ENCODE measurements at regions not wholly inside any gene's neighbourhood (a gene's known extent, or its start where the extent isn't known, plus 50 kb on each side); places are given as distances from the start of the nearest gene placed in this dataset.

DNA sequence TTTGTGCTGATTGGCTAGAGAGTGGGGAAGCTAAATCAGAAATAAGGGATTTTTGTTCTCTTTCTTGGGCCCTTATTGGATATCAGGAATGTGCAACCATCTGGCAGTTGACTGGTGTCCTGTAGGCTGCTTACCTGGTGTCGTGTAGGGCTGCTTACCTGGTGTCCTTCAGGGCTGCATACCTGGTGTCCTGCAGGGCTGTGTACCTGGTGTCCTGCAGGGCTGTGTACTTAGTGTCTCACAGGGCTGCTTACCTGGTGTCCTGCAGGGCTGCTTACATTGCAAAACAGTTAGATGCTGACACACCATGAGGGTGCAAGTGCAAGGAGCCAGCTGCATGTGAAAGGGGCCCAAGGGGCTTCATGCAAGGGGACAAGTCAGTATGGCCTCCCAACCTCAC is 249.3 kb downstream of the ICE1 start:
- Histone ChIP-seq H3K27ac (ENCODE audit: low read length) (no peak overlapping the region), H3K9me3 (ENCODE audit: control insufficient read depth, low read depth, low read length) (no peaks in the 10 kb centered on the region), H3K36me3 (ENCODE audit: control insufficient read depth, low read depth, low read length) (no peaks in the 10 kb centered on the region), H3K4me3 (ENCODE audit: low read length) (no peak overlapping the region), H3K27me3 (ENCODE audit: control insufficient read depth, insufficient read depth, low read length) (no peaks in the 10 kb centered on the region), H3K4me1 (ENCODE audit: control insufficient read depth, low read depth, low read length) (peaks cover 10% of the 10 kb centered on the region), H3K9ac (ENCODE audit: low read length) (no peak overlapping the region)

DNA sequence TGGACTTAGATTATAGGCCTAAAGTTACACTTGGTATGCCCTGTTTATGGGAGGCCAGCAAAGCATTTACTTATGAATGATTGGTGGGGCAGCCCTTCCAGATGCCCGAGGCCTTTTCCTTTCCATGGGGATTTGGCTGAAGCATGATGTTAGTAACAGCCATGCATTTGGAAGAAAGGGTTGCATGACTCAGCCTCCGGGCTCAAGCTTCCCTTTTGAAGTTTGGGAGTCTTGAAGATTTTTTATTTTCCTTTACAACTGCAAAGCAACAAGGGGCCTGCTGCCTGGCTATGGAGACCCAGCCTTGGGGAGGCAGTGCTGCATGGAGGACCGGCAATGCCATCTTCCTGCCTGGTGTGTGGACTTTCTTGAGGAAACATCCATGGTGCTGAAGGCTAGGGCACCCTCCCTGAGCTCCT is 244.7 kb downstream of the ICE1 start:
- Histone ChIP-seq H3K27me3 (ENCODE audit: control insufficient read depth, insufficient read depth, low read length) (no peaks in the 10 kb centered on the region), H3K27ac (ENCODE audit: low read length) (no peak overlapping the region), H3K4me3 (ENCODE audit: low read length) (no peak overlapping the region), H3K9ac (ENCODE audit: low read length) (no peak overlapping the region), H3K9me3 (ENCODE audit: control insufficient read depth, low read depth, low read length) (no peaks in the 10 kb centered on the region), H3K36me3 (ENCODE audit: control insufficient read depth, low read depth, low read length) (no peaks in the 10 kb centered on the region), H3K4me1 (ENCODE audit: control insufficient read depth, low read depth, low read length) (peaks cover 8% of the 10 kb centered on the region)

- Histone ChIP-seq H3K9me3 (ENCODE audit: control insufficient read depth, low read depth, low read length) (no peaks in the 10 kb centered on the region), H3K36me3 (ENCODE audit: control insufficient read depth, low read depth, low read length) (no peaks in the 10 kb centered on the region), H3K27ac (ENCODE audit: low read length) (no peak overlapping the region), H3K9ac (ENCODE audit: low read length) (no peak overlapping the region), H3K27me3 (ENCODE audit: control insufficient read depth, insufficient read depth, low read length) (no peaks in the 10 kb centered on the region), H3K4me3 (ENCODE audit: low read length) (no peak overlapping the region), H3K4me1 (ENCODE audit: control insufficient read depth, low read depth, low read length) (peaks cover under 1% of the 10 kb centered on the region)
Measured at GRCh38 chr5:5666369-5666768, 243.9 kb downstream of the ICE1 start.

DNA sequence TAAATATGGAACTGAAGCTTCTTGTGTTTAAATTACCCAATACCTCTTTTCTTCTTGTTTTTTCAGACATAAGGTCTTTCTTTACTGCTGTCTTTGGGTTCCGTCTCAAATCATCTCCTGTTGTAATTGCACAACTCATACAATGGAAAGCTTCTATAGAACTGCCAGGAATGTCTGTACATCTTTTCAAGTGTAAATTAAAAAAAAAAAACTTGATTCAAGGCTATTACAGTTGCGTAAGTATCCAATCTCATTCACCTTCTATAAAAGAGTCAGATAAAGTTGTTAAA is 243.5 kb downstream of the ICE1 start:
- H3K4me1 ChIP-seq (ENCODE audit: control insufficient read depth, low read depth, low read length): no peaks in the 10 kb centered on the region
- H3K27me3 ChIP-seq (ENCODE audit: control insufficient read depth, insufficient read depth, low read length): no peaks in the 10 kb centered on the region
- H3K4me3 ChIP-seq (ENCODE audit: low read length): no peak overlapping the region
- no peak overlapping the region for H3K27ac ChIP-seq (ENCODE audit: low read length)
- H3K9ac ChIP-seq (ENCODE audit: low read length): no peak overlapping the region
- H3K36me3 ChIP-seq (ENCODE audit: control insufficient read depth, low read depth, low read length): no peaks in the 10 kb centered on the region
- H3K9me3 ChIP-seq (ENCODE audit: control insufficient read depth, low read depth, low read length): no peaks in the 10 kb centered on the region

DNA sequence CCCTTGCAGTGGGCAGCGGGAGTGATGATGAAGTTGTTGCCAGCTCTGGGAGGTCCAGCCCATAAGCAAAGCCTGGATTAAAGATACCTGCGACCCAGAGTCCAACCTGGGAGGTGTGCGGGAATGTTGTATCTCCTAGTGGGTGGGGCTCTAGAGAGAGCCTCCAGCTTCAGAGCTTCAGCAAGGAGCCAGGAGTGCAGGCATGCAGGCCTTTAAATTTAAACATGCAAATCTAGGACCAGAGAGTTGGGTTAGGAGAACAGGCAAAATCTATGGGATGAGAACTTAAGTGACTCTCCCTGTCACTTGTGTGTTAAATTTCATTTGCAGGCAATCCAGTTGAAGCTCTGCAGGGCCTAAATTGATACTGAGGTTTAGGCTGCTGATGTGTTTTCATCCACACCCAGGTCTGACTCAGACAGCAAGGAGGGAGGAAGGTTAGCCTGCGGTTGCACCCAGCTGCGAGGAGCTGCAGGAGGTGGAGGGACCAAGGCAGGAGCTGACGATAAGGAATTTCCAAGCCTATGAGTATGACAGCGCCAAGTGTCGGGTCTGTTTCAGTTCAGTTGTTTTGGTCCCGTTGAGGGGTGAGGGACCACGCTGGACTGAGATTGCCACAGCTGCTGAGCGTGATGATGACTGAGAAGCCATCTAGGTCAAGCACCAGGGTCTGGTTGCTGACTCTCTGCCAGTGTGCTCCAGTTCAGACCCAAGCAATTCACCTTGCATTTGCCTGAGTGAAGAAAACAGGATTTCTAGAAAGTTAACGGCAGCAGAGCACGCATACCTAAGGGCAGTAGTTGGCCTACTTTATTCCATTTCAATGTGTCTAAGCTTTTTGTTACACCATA is 243.0 kb downstream of the ICE1 start:
- H3K36me3 ChIP-seq (ENCODE audit: control insufficient read depth, low read depth, low read length): no peaks in the 10 kb centered on the region
- H3K27ac ChIP-seq (ENCODE audit: low read length): no peak overlapping the region
- H3K9ac ChIP-seq (ENCODE audit: low read length): no peak overlapping the region
- H3K4me1 ChIP-seq (ENCODE audit: control insufficient read depth, low read depth, low read length): no peaks in the 10 kb centered on the region
- H3K4me3 ChIP-seq (ENCODE audit: low read length): no peak overlapping the region
- no peaks in the 10 kb centered on the region for H3K27me3 ChIP-seq (ENCODE audit: control insufficient read depth, insufficient read depth, low read length)
- no peaks in the 10 kb centered on the region for H3K9me3 ChIP-seq (ENCODE audit: control insufficient read depth, low read depth, low read length)

- H3K9me3 ChIP-seq (ENCODE audit: control insufficient read depth, low read depth, low read length): no peaks in the 10 kb centered on the region
- no peak overlapping the region for H3K4me3 ChIP-seq (ENCODE audit: low read length)
Measured at GRCh38 chr5:5658889-5659465, 236.5 kb downstream of the ICE1 start.

GRCh38 chr5:5658226-5658625 is 235.7 kb downstream of the ICE1 start:
- Histone ChIP-seq H3K27me3 (ENCODE audit: control insufficient read depth, insufficient read depth, low read length) (no peaks in the 10 kb centered on the region), H3K9ac (ENCODE audit: low read length) (no peak overlapping the region), H3K4me3 (ENCODE audit: low read length) (no peak overlapping the region), H3K9me3 (ENCODE audit: control insufficient read depth, low read depth, low read length) (no peaks in the 10 kb centered on the region), H3K4me1 (ENCODE audit: control insufficient read depth, low read depth, low read length) (no peaks in the 10 kb centered on the region), H3K27ac (ENCODE audit: low read length) (no peak overlapping the region), H3K36me3 (ENCODE audit: control insufficient read depth, low read depth, low read length) (no peaks in the 10 kb centered on the region)

More at GRCh38 chr5:5658889-5659465, 236.5 kb downstream of the ICE1 start:
- Histone ChIP-seq H3K36me3 (ENCODE audit: control insufficient read depth, low read depth, low read length) (no peaks in the 10 kb centered on the region), H3K27me3 (ENCODE audit: control insufficient read depth, insufficient read depth, low read length) (no peaks in the 10 kb centered on the region), H3K4me1 (ENCODE audit: control insufficient read depth, low read depth, low read length) (no peaks in the 10 kb centered on the region), H3K27ac (ENCODE audit: low read length) (no peak overlapping the region), H3K9ac (ENCODE audit: low read length) (no peak overlapping the region)

DNA sequence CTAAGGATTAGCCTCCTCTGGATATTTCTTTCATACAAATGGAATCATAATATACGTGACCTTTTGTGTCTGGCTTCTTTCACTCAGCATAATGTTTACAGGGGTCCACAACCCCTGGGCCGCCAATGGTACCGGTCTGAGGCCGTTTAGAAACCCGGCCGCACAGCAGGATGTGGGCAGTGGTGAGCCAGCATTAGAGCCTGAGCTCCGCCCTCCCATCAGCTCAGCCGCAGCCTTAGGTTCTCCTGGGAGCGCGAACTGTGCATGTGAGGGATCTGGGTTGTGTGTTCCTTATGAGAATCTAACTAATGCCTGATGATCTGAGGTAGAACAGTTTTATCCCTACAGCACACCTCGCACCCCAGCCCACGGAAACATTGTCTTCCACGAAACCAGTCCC is 229.7 kb downstream of the ICE1 start:
- H3K9me3 ChIP-seq (ENCODE audit: control insufficient read depth, low read depth, low read length): no peaks in the 10 kb centered on the region
- H3K36me3 ChIP-seq (ENCODE audit: control insufficient read depth, low read depth, low read length): no peaks in the 10 kb centered on the region
- no peak overlapping the region for H3K9ac ChIP-seq (ENCODE audit: low read length)
- H3K4me1 ChIP-seq (ENCODE audit: control insufficient read depth, low read depth, low read length): no peaks in the 10 kb centered on the region
- H3K27ac ChIP-seq (ENCODE audit: low read length): no peak overlapping the region
- H3K4me3 ChIP-seq (ENCODE audit: low read length): no peak overlapping the region
- H3K27me3 ChIP-seq (ENCODE audit: control insufficient read depth, insufficient read depth, low read length): no peaks in the 10 kb centered on the region

GRCh38 chr5:5650949-5651348 is 228.5 kb downstream of the ICE1 start:
- no peaks in the 10 kb centered on the region for H3K9me3 ChIP-seq (ENCODE audit: control insufficient read depth, low read depth, low read length)
- no peak overlapping the region for H3K9ac ChIP-seq (ENCODE audit: low read length)
- no peaks in the 10 kb centered on the region for H3K36me3 ChIP-seq (ENCODE audit: control insufficient read depth, low read depth, low read length)
- no peak overlapping the region for H3K27ac ChIP-seq (ENCODE audit: low read length)
- no peak overlapping the region for H3K4me3 ChIP-seq (ENCODE audit: low read length)
- no peaks in the 10 kb centered on the region for H3K27me3 ChIP-seq (ENCODE audit: control insufficient read depth, insufficient read depth, low read length)
- H3K4me1 ChIP-seq (ENCODE audit: control insufficient read depth, low read depth, low read length): no peaks in the 10 kb centered on the region

- Histone ChIP-seq H3K9ac (ENCODE audit: low read length) (no peak overlapping the region), H3K4me1 (ENCODE audit: control insufficient read depth, low read depth, low read length) (no peaks in the 10 kb centered on the region), H3K27me3 (ENCODE audit: control insufficient read depth, insufficient read depth, low read length) (no peaks in the 10 kb centered on the region), H3K27ac (ENCODE audit: low read length) (no peak overlapping the region), H3K4me3 (ENCODE audit: low read length) (no peak overlapping the region), H3K36me3 (ENCODE audit: control insufficient read depth, low read depth, low read length) (no peaks in the 10 kb centered on the region), H3K9me3 (ENCODE audit: control insufficient read depth, low read depth, low read length) (no peaks in the 10 kb centered on the region)
Measured at GRCh38 chr5:5650242-5650641, 227.8 kb downstream of the ICE1 start.

GRCh38 chr5:5649641-5650040 is 227.2 kb downstream of the ICE1 start:
- no peak overlapping the region for H3K27ac ChIP-seq (ENCODE audit: low read length)
- no peaks in the 10 kb centered on the region for H3K4me1 ChIP-seq (ENCODE audit: control insufficient read depth, low read depth, low read length)
- no peak overlapping the region for H3K4me3 ChIP-seq (ENCODE audit: low read length)
- no peaks in the 10 kb centered on the region for H3K9me3 ChIP-seq (ENCODE audit: control insufficient read depth, low read depth, low read length)
- H3K36me3 ChIP-seq (ENCODE audit: control insufficient read depth, low read depth, low read length): no peaks in the 10 kb centered on the region
- H3K9ac ChIP-seq (ENCODE audit: low read length): no peak overlapping the region
- no peaks in the 10 kb centered on the region for H3K27me3 ChIP-seq (ENCODE audit: control insufficient read depth, insufficient read depth, low read length)

DNA sequence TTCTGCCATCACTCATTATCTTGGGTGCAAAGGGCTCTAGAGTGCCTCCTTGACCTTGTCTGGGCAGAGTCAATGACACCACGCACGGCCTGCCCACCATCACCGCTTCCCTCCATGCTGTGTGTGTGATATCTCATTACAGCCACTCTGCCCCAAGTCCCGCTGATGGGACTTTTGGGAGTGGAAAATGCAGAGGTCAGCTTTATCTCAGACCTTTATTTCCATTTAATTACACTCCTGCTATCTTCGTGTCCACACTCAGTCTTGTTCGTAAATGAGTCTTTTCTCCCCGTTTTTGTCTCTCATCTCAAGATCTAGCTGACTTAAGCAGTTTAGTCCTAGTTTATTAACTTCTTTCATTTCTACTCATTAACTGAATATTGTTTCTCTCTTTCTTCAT is 226.2 kb downstream of the ICE1 start:
- no peak overlapping the region for H3K4me3 ChIP-seq (ENCODE audit: low read length)
- no peaks in the 10 kb centered on the region for H3K36me3 ChIP-seq (ENCODE audit: control insufficient read depth, low read depth, low read length)
- H3K27me3 ChIP-seq (ENCODE audit: control insufficient read depth, insufficient read depth, low read length): no peaks in the 10 kb centered on the region
- no peak overlapping the region for H3K27ac ChIP-seq (ENCODE audit: low read length)
- no peak overlapping the region for H3K9ac ChIP-seq (ENCODE audit: low read length)
- H3K9me3 ChIP-seq (ENCODE audit: control insufficient read depth, low read depth, low read length): no peaks in the 10 kb centered on the region
- peaks cover 4% of the 10 kb centered on the region for H3K4me1 ChIP-seq (ENCODE audit: control insufficient read depth, low read depth, low read length)
